ENCODE measurements at regions not wholly inside any gene's neighbourhood (a gene's known extent, or its start where the extent isn't known, plus 50 kb on each side); places are given as distances from the start of the nearest gene placed in this dataset.

DNA sequence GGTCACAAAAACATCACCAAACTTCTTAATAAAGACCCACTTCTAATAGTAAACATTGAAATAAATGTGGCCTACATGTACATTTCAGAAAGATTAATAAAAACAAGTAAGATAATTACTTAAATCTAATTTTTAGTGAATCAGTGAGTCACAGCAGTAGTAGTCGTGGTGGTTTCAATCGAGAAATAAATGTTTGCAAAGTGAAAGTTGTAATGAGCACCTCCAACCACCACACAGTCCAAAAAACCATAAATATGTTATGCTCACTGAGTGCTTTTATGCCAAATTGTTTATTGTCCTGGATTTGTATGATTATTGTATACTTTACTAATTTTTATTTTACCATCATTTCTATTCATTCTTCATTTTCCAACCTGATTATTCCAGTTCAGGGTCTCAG lies 61.8 kb upstream of the SPOPL start:
- TF ChIP-seq, protein P1, sequence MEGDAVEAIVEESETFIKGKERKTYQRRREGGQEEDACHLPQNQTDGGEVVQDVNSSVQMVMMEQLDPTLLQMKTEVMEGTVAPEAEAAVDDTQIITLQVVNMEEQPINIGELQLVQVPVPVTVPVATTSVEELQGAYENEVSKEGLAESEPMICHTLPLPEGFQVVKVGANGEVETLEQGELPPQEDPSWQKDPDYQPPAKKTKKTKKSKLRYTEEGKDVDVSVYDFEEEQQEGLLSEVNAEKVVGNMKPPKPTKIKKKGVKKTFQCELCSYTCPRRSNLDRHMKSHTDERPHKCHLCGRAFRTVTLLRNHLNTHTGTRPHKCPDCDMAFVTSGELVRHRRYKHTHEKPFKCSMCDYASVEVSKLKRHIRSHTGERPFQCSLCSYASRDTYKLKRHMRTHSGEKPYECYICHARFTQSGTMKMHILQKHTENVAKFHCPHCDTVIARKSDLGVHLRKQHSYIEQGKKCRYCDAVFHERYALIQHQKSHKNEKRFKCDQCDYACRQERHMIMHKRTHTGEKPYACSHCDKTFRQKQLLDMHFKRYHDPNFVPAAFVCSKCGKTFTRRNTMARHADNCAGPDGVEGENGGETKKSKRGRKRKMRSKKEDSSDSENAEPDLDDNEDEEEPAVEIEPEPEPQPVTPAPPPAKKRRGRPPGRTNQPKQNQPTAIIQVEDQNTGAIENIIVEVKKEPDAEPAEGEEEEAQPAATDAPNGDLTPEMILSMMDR (conservative IDR thresholded peaks at IDR 0.05; ENCODE audit: low read depth, low read length) = no peak
- DNase-seq (ENCODE audit: low read depth) = no peak
- no peak overlapping the region for H3K4me3 ChIP-seq (ENCODE audit: low read depth, low read length)

DNA sequence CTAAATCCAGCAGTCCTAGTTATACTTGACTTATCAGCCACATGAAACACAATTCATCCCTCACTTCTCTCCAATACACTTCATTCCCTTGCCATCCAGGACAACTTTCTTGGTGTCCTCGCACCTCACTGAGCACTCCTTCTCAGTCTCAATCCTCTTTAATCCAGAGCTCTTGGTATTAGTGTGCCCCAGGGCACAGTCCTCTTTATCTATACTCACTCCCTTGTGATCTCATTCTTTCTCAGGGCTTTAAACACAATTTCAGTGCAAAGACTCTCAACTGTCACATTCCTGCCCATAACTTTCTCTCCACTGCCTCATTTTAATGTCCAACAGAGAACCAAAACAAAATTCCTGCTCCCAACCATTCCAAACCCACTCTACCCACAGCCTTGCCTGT lies 60.8 kb upstream of the SPOPL start:
- H3K4me3 ChIP-seq (ENCODE audit: low read depth, low read length) = no peak overlapping the region
- TF ChIP-seq, protein P1 (conservative IDR thresholded peaks at IDR 0.05; ENCODE audit: low read depth, low read length) = no peak
- DNase-seq (ENCODE audit: low read depth) = no peak

DNA sequence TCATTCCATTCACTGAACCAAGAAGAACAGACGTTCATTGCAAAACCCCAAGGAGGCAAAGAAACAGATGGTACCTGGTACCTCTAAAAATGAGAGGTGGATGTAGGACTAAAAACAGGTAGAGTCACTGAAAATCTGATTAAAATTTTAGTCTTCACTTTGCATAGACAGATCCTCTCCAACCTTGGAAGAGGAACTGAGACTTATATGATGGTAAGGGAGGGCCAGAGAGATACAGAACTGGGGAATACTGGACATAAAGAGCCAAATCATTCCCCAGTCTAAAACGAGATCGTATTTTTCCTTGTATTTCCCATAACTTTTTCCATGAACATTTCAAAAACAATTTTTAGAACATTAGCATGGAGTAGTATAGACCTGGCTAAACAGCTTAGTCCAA lies 59.7 kb upstream of the SPOPL start:
- TF ChIP-seq, protein P1 (conservative IDR thresholded peaks at IDR 0.05; ENCODE audit: low read depth, low read length) = no peak
- no peak overlapping the region for H3K4me3 ChIP-seq (ENCODE audit: low read depth, low read length)
- DNase-seq (ENCODE audit: low read depth) = no peak

DNA sequence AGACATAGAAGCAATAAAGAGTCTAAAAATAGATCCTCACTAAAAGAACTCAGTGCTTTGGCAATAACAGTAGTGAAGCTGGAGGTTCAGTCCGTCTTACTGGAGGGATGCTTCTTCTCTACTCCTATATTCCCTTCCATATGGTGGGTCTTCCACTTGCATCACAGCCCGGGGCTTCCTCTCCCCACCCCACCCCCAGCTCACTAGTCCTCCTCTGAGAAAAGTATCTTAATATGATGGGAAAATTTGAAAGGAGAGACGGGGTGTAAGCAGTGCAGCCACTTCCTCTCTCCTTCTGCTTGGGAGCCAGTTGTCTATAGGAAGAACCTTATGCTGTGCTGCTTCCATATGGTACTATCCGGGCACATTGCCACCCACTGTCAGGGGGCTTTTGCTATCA lies 57.2 kb upstream of the SPOPL start:
- TF ChIP-seq, protein P1 (conservative IDR thresholded peaks at IDR 0.05; ENCODE audit: low read depth, low read length) = no peak
- no peak overlapping the region for H3K4me3 ChIP-seq (ENCODE audit: low read depth, low read length)
- no peak for DNase-seq (ENCODE audit: low read depth)

DNA sequence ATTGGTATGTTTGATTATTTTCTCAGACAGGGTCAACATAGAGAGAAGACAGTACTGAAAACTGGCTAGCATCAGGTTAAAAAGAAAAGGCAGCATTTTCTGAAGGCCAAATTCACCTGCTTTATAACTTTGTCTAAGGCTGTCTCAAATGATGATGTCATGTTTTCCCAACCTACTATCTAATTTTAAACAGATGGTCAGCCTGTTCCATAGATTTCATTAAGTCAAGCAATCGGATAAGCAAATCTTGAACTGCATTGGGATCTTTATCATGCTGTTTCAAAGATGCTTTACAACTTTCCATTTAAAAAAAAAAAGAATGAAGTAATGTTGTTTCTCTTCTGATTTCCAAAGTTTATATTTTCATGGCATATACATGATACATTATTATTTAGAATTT lies 56.3 kb upstream of the SPOPL start:
- DNase-seq (ENCODE audit: low read depth) = no peak
- TF ChIP-seq, protein P1 (conservative IDR thresholded peaks at IDR 0.05; ENCODE audit: low read depth, low read length) = no peak
- no peak overlapping the region for H3K4me3 ChIP-seq (ENCODE audit: low read depth, low read length)

DNA sequence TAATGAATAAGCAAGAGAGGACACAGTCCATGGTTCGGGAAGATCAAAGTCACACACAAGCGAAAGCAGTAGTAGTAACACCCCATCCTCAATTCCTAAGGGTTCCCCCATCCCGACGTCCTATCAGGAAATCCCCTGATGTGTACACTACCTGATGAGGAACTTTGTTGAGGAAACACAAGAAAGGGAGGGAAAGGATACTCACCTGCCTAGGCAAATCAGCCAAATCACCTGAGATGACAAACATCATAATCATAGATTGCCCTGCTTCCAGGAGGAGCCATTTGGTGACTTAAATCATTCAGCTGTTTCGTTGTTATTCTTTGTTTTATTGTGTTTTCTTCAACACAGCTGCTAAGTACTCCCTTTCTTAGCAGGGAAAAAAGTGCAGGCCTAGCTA lies 55.5 kb upstream of the SPOPL start:
- TF ChIP-seq, protein P1 (conservative IDR thresholded peaks at IDR 0.05; ENCODE audit: low read depth, low read length) = no peak

DNA sequence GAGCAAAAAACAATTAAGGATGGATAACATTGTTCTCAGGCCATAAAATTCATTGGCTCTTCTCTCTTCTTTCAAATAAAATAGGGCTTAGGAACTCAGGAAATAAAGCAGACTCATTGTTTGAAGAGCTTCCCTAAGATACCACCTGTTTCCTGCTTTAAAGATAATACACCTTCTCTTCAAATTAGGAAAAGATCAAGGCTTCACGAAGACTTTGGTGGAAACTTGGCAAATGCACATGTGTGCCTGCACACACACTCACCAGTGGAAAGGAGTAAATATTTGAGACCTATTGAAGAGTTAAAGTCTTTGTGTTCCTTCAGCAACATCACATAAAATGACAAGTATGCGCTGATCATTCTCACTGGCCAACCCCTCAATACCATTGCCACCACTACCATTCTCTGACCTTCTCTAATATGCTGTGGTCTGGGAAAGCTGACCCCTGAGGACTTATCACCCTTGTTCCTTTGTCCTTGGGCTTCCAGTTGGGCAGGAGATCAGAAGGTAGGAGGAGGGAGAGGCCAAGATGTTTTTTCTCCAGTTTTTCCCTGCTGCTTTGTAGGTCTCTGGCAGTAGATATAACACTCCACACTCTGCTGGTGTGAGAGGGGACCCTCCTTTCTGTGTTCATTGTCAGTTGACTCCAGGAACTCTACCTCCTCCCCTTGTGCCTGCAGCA lies 53.5 kb upstream of the SPOPL start:
- H3K4me3 ChIP-seq (ENCODE audit: low read depth, low read length) = no peak overlapping the region
- no peak for DNase-seq (ENCODE audit: low read depth)
- TF ChIP-seq, protein P1 (conservative IDR thresholded peaks at IDR 0.05; ENCODE audit: low read depth, low read length) = no peak

More for the DNA sequence above, 55.5 kb upstream of the SPOPL start:
- no peak overlapping the region for H3K4me3 ChIP-seq (ENCODE audit: low read depth, low read length)
- DNase-seq (ENCODE audit: low read depth) = no peak

Measured in epithelial cell of proximal tubule (primary cell).